GM12878 (cell line): ENCODE measurements at regions not wholly inside any gene's neighbourhood (a gene's known extent, or its start where the extent isn't known, plus 50 kb on each side); places are given as distances from the start of the nearest gene placed in this dataset.

ENCODE experiments used
- ATAC-seq: fragments of 200-7000 bp; cut with Tn5 transposase; 3 replicates; pipeline ENCODE4 v1.9.1; 2020; ENCODE audit warnings: mild to moderate bottlenecking, moderate library complexity
- BruUV-seq: library from RNA; stranded (reverse); fragments of 400-500 nt; replicated peaks from 2 replicates; lab custom pipeline; 2021; lab: Mats Ljungman, UMichigan
- CTCF ChIA-PET: fragments of 300-600 bp; sonication (Branson Sonifier 250); formaldehyde crosslinking; extraction: SDS; loops from one replicate; lab custom pipeline; 2021; ENCODE audit warnings: inconsistent platforms; lab: Yijun Ruan, JAX
- POLR2A ChIA-PET: fragments of 350-600 bp; formaldehyde crosslinking; extraction: SDS; loops from one replicate; lab custom pipeline; 2021; ENCODE audit warnings: inconsistent platforms; lab: Charles Lee
- RAD21 ChIA-PET: fragments of 300-600 bp; sonication (Branson Sonifier 250); formaldehyde crosslinking; loops from one replicate; lab custom pipeline; 2023; ENCODE audit warnings: antibody characterized with exemption; ENCODE audit not compliant: unreplicated experiment; lab: Charles Lee
- SMC1A ChIA-PET: fragments of 300-600 bp; sonication (Branson Sonifier 250); formaldehyde crosslinking; loops from one replicate; lab custom pipeline; 2023; ENCODE audit not compliant: unreplicated experiment, uncharacterized antibody; lab: Charles Lee
- DNase-seq: peaks from one replicate; pipeline ENCODE4 v3.0.0-alpha.2; 2011; ENCODE audit warnings: low read depth, low spot score
- FAIRE-seq: peaks from 3 replicates; lab custom pipeline; 2011; peaks lifted over from hg19 to GRCh38; lab: Jason Lieb, UNC
- H2AFZ ChIP-seq: 2 replicates; pipeline ENCODE4 v1.6.0; 2011; ENCODE audit warnings: low read depth, low read length, control low read depth; ENCODE audit not compliant: control insufficient read depth
- H3K27ac ChIP-seq: 2 replicates; pipeline ENCODE4 v1.5.1; 2011; ENCODE audit warnings: control low read depth; ENCODE audit not compliant: control insufficient read depth, insufficient read depth
- H3K27me3 ChIP-seq, 2 experiments: replicated peaks in 1 of 2; 2 replicates each; pipeline versions ENCODE4 v1.6.0 to v1.6.1; 2011; ENCODE audit warnings: low read length in 1 of 2; ENCODE audit not compliant: control insufficient read depth in 2 of 2, insufficient read depth in 2 of 2
- H3K36me3 ChIP-seq, 2 experiments: 2 replicates each; pipeline ENCODE4 v1.5.1; 2011; ENCODE audit warnings: low read length in 1 of 2; ENCODE audit not compliant: control insufficient read depth in 2 of 2, insufficient read depth in 2 of 2
- H3K4me1 ChIP-seq: 2 replicates; pipeline ENCODE4 v1.6.1; 2011; ENCODE audit warnings: mild to moderate bottlenecking, low read length, moderate library complexity, mixed read lengths; ENCODE audit not compliant: control insufficient read depth, insufficient read depth
- H3K4me2 ChIP-seq: 2 replicates; pipeline ENCODE4 v1.6.0; 2011; ENCODE audit warnings: control low read depth; ENCODE audit not compliant: control insufficient read depth, insufficient read depth
- H3K4me3 ChIP-seq: fragments of 200-600 bp; sonication (generic); 2 replicates; pipeline ENCODE4 v1.5.1; 2016
- H3K79me2 ChIP-seq: 2 replicates; pipeline ENCODE4 v1.6.0; 2011; ENCODE audit warnings: low read length; ENCODE audit not compliant: control insufficient read depth, insufficient read depth
- H3K9ac ChIP-seq: 2 replicates; pipeline ENCODE4 v1.8.0; 2011; ENCODE audit warnings: low read length, control low read depth, mixed read lengths; ENCODE audit not compliant: control insufficient read depth, insufficient read depth
- H3K9me3 ChIP-seq: replicated peaks from 3 replicates; pipeline ENCODE4 v1.5.1; 2011; ENCODE audit warnings: mild to moderate bottlenecking, low read length; ENCODE audit not compliant: control insufficient read depth, insufficient read depth
- H4K20me1 ChIP-seq: 2 replicates; pipeline ENCODE4 v1.6.0; 2011; ENCODE audit not compliant: control insufficient read depth, insufficient read depth
- EP300 ChIP-seq, 2 experiments: fragments of 150-350 bp in 1 of 2; IDR thresholded peaks; 2 replicates each; pipeline ENCODE4 v1.6.1; 2011 to 2012; ENCODE audit warnings: low read depth in 2 of 2, low read length in 2 of 2, borderline replicate concordance in 1 of 2, improper control_type of control experiment in 1 of 2, inconsistent platforms in 1 of 2; ENCODE audit not compliant: control insufficient read depth in 1 of 2
- KDM1A ChIP-seq: fragments of 200-600 bp; sonication (generic); IDR thresholded peaks from 2 replicates; pipeline ENCODE4 v1.6.1; 2016; ENCODE audit warnings: borderline replicate concordance
- RAD21 ChIP-seq: IDR thresholded peaks from 2 replicates; pipeline ENCODE4 v1.6.1; 2011; ENCODE audit warnings: mild to moderate bottlenecking, low read depth, low read length, moderate library complexity; ENCODE audit not compliant: insufficient read depth
- RBBP5 ChIP-seq: fragments of 200-600 bp; sonication (generic); conservative IDR thresholded peaks from 2 replicates; pipeline ENCODE4 v1.6.1; 2016
- SRF ChIP-seq, 2 experiments: IDR thresholded peaks; 2 replicates each; pipeline ENCODE4 v1.6.1; 2011; ENCODE audit warnings: low read depth in 2 of 2, low read length in 2 of 2, mild to moderate bottlenecking in 1 of 2, moderate library complexity in 1 of 2
- WGBS: methylation state at CpG from one replicate; pipeline ENCODE4 v1.1.6; 2016; ENCODE audit warnings: low lambda C conversion rate; ENCODE audit not compliant: insufficient replicate concordance, insufficient coverage; ENCODE audit errors: missing lambda C conversion rate; 5-methylcytosine and 5-hydroxymethylcytosine counted together
- in situ Hi-C: fragments of 300-500 bp; cut with MboI; formaldehyde crosslinking; loops from 9 replicates; pipeline ENCODE4 v1.14.3; 2018; ENCODE audit warnings: mixed read lengths
- intact Hi-C: fragments of 100-400 bp; cut with micrococcal nuclease; formaldehyde crosslinking; loops from one replicate; pipeline ENCODE4 v1.14.2; 2022; ENCODE audit not compliant: unreplicated experiment
- TF ChIP-seq, protein P1 (sequence below): fragments of 450-650 bp; IDR thresholded peaks from 2 replicates; pipeline ENCODE4 v1.6.1; 2017; ENCODE audit warnings: mild to moderate bottlenecking, low read depth, inconsistent platforms; ENCODE audit not compliant: poor library complexity, severe bottlenecking
- TF ChIP-seq, protein P2 (sequence below): IDR thresholded peaks from 2 replicates; pipeline ENCODE4 v1.6.1; 2011; ENCODE audit warnings: borderline replicate concordance, low read depth, mild to moderate bottlenecking, moderate library complexity, low read length; ENCODE audit not compliant: insufficient read depth, poor library complexity, severe bottlenecking
- TF ChIP-seq, protein P3 (sequence below): IDR thresholded peaks from 2 replicates; pipeline ENCODE4 v1.6.1; 2012; ENCODE audit warnings: low read depth, low read length, improper control_type of control experiment

DNA sequence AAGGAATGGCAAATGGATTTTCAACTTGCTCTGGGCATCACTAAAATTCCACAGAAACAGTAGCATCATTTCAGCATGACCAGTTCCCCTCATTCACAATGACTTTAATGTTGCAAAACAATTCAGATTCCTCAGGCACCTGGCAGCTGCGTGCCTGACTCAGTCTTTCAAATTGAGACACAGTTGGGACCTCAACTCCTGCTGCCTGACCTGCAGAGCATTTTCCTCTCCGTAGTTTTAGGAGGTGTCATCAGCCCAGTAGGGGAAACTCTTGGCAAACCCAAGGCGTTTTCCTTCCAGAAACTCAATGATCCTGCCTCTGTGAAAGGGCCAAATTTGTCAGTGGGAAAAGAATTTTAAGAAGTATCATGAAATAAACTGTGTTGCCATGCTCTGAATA lies 388.9 kb downstream of the SPRY1 start:
- no peak overlapping the region for H2AFZ ChIP-seq
- RAD21 ChIA-PET = no interaction called here
- no peak for ATAC-seq
- BruUV-seq = no TSS peak
- in situ Hi-C loops = no loop called here
- no peaks in the 10 kb centered on the region for H3K9me3 ChIP-seq
- H3K79me2 ChIP-seq = no peaks in the 10 kb centered on the region
- H3K27ac ChIP-seq = no peak overlapping the region
- TF ChIP-seq KDM1A (no peak), RAD21 (no peak), EP300 (IDR thresholded peaks at IDR 0.05; ENCODE audit: borderline replicate concordance in 1 of 2, control insufficient read depth in 1 of 2, low read depth in 2 of 2, low read length in 2 of 2) (no peak), RBBP5 (no peak), SRF (IDR thresholded peaks at IDR 0.05; ENCODE audit: low read depth in 2 of 2, low read length in 2 of 2) (no peak)
- TF ChIP-seq, protein P1, sequence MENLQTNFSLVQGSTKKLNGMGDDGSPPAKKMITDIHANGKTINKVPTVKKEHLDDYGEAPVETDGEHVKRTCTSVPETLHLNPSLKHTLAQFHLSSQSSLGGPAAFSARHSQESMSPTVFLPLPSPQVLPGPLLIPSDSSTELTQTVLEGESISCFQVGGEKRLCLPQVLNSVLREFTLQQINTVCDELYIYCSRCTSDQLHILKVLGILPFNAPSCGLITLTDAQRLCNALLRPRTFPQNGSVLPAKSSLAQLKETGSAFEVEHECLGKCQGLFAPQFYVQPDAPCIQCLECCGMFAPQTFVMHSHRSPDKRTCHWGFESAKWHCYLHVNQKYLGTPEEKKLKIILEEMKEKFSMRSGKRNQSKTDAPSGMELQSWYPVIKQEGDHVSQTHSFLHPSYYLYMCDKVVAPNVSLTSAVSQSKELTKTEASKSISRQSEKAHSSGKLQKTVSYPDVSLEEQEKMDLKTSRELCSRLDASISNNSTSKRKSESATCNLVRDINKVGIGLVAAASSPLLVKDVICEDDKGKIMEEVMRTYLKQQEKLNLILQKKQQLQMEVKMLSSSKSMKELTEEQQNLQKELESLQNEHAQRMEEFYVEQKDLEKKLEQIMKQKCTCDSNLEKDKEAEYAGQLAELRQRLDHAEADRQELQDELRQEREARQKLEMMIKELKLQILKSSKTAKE = no peak
- TF ChIP-seq, protein P2, sequence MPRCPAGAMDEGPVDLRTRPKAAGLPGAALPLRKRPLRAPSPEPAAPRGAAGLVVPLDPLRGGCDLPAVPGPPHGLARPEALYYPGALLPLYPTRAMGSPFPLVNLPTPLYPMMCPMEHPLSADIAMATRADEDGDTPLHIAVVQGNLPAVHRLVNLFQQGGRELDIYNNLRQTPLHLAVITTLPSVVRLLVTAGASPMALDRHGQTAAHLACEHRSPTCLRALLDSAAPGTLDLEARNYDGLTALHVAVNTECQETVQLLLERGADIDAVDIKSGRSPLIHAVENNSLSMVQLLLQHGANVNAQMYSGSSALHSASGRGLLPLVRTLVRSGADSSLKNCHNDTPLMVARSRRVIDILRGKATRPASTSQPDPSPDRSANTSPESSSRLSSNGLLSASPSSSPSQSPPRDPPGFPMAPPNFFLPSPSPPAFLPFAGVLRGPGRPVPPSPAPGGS = no peak
- TF ChIP-seq, protein P3, sequence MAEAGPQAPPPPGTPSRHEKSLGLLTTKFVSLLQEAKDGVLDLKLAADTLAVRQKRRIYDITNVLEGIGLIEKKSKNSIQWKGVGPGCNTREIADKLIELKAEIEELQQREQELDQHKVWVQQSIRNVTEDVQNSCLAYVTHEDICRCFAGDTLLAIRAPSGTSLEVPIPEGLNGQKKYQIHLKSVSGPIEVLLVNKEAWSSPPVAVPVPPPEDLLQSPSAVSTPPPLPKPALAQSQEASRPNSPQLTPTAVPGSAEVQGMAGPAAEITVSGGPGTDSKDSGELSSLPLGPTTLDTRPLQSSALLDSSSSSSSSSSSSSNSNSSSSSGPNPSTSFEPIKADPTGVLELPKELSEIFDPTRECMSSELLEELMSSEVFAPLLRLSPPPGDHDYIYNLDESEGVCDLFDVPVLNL = no peak
- TF ChIP-seq, all 136 proteins: peak for 0
- Histone ChIP-seq H3K4me1 (no peaks in the 10 kb centered on the region), H3K36me3 (no peaks in the 10 kb centered on the region), H3K4me2 (no peak overlapping the region), H3K9ac (no peak overlapping the region), H3K4me3 (no peak overlapping the region), H3K27me3 (no peaks in the 10 kb centered on the region), H4K20me1 (no peaks in the 10 kb centered on the region)
- ChIA-PET POLR2A (no interaction called here), CTCF (no interaction called here), SMC1A (no interaction called here)
- intact Hi-C loops = no loop called here
- WGBS = 2% methylated on average over 3 of the region's 3 CpGs
- FAIRE-seq (no peak), DNase-seq (no peak)
